BJ (cell line): ENCODE measurements at regions not wholly inside any gene's neighbourhood (a gene's known extent, or its start where the extent isn't known, plus 50 kb on each side); places are given as distances from the start of the nearest gene placed in this dataset.

Experiments
- CTCF ChIA-PET: fragments of 350-600 bp; formaldehyde crosslinking; extraction: SDS; loops from one replicate; lab custom pipeline; 2021; ENCODE audit warnings: antibody characterized with exemption, inconsistent platforms; lab: Yijun Ruan, JAX
- POLR2A ChIA-PET: fragments of 300-600 bp; sonication (Branson Sonifier 250); formaldehyde crosslinking; extraction: SDS; loops from one replicate; lab custom pipeline; 2021; ENCODE audit warnings: antibody characterized with exemption; lab: Charles Lee
- DNase-seq: peaks from one replicate; pipeline ENCODE4 v3.0.0-alpha.2; 2011; ENCODE audit warnings: low read depth
- H3K27me3 ChIP-seq: 2 replicates; pipeline ENCODE4 v1.6.0; 2011; ENCODE audit warnings: low read length; ENCODE audit not compliant: control insufficient read depth, insufficient read depth
- H3K36me3 ChIP-seq: 2 replicates; pipeline ENCODE4 v1.5.1; 2011; ENCODE audit warnings: low read length; ENCODE audit not compliant: control insufficient read depth, insufficient read depth
- H3K4me3 ChIP-seq: 2 replicates; pipeline ENCODE4 v1.5.1; 2011; ENCODE audit warnings: low read depth, mild to moderate bottlenecking, control low read depth, low read length
- CTCF ChIP-seq: IDR thresholded peaks from 2 replicates; pipeline ENCODE4 v1.5.1; 2011; ENCODE audit warnings: low read depth, mild to moderate bottlenecking, control low read depth, inconsistent platforms, low read length, moderate library complexity; ENCODE audit not compliant: insufficient read depth

GRCh38 chr4:148686449-148686848 is 244.2 kb upstream of the NR3C2 start:
- Histone ChIP-seq H3K27me3 (no peaks in the 10 kb centered on the region), H3K36me3 (no peaks in the 10 kb centered on the region), H3K4me3 (no peak overlapping the region)
- no peak for TF ChIP-seq CTCF
- ChIA-PET CTCF (no interaction called here), POLR2A (no interaction called here)
- DNase-seq = no peak

GRCh38 chr4:148684638-148685037 is 242.4 kb upstream of the NR3C2 start:
- no peak for DNase-seq
- CTCF ChIA-PET = no interaction called here
- no peak for TF ChIP-seq CTCF
- no peaks in the 10 kb centered on the region for H3K36me3 ChIP-seq
- H3K27me3 ChIP-seq = no peaks in the 10 kb centered on the region
- no peak overlapping the region for H3K4me3 ChIP-seq
- POLR2A ChIA-PET = no interaction called here

GRCh38 chr4:148680884-148681283 is 238.7 kb upstream of the NR3C2 start:
- no peaks in the 10 kb centered on the region for H3K36me3 ChIP-seq
- no peaks in the 10 kb centered on the region for H3K27me3 ChIP-seq
- ChIA-PET POLR2A (no interaction called here), CTCF (no interaction called here)
- no peak for DNase-seq
- no peak overlapping the region for H3K4me3 ChIP-seq
- no peak for TF ChIP-seq CTCF

GRCh38 chr4:148676344-148676743 is 234.1 kb upstream of the NR3C2 start:
- no peak for TF ChIP-seq CTCF
- CTCF ChIA-PET = no interaction called here
- DNase-seq = no peak
- no peak overlapping the region for H3K4me3 ChIP-seq
- POLR2A ChIA-PET = no interaction called here
- no peaks in the 10 kb centered on the region for H3K36me3 ChIP-seq
- H3K27me3 ChIP-seq = no peaks in the 10 kb centered on the region

- Histone ChIP-seq H3K27me3 (no peaks in the 10 kb centered on the region), H3K36me3 (no peaks in the 10 kb centered on the region), H3K4me3 (no peak overlapping the region)
- no peak for TF ChIP-seq CTCF
- ChIA-PET CTCF (no interaction called here), POLR2A (no interaction called here)
- DNase-seq = no peak
Observed at GRCh38 chr4:148674876-148675275, 232.7 kb upstream of the NR3C2 start.

GRCh38 chr4:148664636-148665035 is 222.4 kb upstream of the NR3C2 start:
- no peaks in the 10 kb centered on the region for H3K27me3 ChIP-seq
- ChIA-PET CTCF (no interaction called here), POLR2A (no interaction called here)
- DNase-seq = no peak
- no peaks in the 10 kb centered on the region for H3K36me3 ChIP-seq
- H3K4me3 ChIP-seq = no peak overlapping the region
- TF ChIP-seq CTCF = no peak
